COR-L47 (cell line): ENCODE measurements at regions not wholly inside any gene's neighbourhood (a gene's known extent, or its start where the extent isn't known, plus 50 kb on each side); places are given as distances from the start of the nearest gene placed in this dataset.
A peak's percentile ranks its signal among the peaks of the same experiment; 100 is the strongest.

Source experiments
- DNase-seq: peaks from one replicate; lab custom pipeline; 2025; lab: John Stamatoyannopoulos, UW

DNA sequence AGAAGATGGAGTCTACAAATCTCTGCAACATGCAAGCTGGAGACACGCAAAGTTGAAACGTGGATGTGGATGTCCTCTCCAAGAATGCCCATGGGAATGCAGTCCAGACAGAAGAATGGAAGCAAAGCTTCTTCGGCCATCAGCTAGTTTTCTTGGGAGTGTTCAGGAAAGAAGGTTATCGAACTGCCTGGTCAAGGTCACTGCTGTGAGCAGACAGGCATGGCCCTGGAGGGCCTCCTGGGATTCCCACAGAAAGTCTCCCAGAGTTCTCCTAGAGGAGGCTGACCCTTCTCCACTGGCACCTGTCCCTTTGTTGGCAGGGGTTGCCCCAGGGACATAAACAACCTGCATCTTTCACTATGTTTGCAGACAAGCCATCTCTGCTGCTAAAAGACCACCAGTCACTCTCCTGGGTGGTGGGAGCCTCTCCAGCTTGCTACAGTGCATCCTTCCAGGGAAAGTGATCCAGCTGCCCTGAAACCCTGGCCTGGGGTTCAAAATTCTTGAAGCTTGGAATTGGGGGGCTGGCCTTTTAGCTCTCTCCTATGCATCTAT is 265.8 kb downstream of the SYK start:
- no peak for DNase-seq

DNA sequence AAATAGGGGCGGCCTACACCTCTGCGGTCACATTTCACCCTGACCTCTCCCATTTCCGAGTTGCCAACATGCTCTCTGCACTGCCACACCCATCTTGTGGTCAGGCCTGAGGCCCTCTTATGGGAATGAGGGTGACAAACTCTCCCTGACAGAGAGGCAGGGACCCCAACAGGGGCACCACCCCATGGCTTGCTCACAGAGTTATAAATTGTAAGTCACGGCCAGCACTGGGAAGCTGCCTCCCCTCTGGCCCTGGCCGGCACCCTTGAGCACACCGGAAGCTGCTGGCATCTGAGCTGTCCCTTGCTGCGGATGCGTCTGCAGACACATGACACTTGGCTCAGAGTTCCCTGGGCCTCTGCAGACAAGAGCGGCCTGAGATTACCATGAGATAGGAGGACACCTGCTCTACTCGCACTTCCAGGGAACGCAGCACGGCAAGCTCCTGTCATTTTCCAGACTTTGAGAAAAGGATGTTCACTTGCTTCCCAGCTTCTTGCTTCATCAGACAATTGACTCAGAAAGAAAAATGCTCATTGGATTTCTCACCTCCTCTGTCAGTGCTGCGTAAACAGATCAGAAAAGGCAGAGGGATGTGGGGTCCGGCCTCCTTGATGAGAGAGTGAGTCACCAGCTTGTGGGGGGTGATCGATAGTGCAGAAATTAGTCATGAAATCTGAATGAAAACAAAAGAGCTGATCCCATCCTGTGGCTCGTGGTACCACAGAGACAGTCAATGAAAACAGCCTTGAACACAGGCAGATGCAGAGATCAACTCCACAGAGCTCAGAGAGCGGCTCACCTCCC is 269.8 kb downstream of the SYK start:
- DNase-seq, result no peak

DNA sequence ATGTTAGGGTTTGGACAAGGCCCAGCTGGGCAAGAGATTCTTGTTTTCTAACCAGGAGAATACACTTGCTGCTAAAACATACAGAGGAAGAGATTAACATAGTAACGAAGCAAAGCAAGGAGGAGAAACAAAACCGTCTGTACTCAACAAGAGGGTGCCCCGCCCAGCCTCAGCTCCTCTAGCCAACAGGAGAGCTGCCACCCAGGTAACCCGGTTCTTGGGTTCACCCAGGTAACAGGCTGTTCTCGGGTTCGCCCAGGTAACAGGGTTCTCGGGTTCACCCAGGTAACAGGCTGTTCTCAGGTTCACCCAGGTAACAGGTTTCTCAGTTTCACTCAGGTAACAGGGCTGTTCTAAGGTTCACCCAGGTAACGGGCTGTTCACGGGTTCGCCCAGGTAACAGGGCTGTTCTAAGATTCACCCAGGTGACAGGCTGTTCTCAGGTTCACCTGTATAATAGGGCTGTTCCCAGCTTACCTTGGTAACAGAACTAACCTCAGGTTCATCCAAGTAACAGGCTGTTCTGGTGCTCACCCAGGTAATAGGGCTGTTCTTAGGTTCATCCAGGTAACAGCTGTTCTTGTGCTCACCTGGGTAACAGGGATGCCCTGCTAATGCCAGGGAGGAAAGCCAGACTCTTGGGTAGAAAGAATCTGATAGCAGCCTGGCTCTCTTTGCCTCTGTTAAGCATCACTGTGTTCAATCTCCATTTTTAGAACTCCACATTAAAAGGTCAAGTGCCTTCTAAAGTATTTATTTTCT is 271.6 kb downstream of the SYK start:
- DNase-seq, result no peak

DNA sequence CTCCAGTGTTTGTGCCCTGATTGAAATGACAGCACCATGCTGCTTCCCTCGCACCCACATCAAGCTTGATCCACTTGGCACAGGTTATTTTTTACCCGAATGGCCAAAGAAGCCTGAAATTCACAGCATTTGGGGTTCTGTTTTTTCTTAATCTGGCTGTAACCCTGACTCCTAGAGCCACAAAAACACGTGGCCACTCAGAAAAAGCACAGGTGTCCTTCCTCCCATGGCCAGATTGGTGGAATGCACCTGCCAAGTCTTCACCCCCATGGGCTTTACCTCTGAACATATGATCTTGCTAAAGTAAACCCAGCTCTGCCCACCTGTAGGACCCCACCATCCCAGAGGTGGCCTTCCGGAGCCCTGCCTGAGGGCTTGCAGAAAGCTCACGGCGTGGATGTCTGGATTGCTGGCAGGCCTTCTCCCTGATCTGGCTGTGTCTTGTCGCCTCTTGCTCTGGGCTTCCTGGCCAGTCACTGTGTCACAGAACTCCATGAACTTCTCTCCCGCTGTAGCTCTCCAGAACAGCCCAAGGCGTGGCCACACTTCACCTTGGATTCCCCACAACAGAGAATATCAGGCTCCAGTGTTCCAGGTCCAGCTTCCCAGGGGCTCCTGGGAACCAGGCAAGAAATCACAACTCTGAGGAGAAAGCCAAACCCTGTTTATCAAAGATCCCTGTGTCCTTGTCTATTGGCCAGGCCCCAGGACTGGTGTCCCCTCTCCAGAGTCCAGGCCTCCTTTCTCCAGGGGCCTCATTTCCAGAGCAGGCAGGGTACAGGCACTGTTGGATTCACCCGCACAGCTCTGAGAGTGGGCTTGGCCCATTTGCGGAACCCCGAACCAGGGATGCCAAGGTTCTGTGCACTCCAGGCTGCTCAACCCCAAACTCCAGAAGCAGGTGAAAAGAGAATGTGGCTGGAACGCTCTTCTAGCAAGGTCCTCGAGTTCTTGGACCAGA is 272.5 kb downstream of the SYK start:
- DNase-seq, result no peak

DNA sequence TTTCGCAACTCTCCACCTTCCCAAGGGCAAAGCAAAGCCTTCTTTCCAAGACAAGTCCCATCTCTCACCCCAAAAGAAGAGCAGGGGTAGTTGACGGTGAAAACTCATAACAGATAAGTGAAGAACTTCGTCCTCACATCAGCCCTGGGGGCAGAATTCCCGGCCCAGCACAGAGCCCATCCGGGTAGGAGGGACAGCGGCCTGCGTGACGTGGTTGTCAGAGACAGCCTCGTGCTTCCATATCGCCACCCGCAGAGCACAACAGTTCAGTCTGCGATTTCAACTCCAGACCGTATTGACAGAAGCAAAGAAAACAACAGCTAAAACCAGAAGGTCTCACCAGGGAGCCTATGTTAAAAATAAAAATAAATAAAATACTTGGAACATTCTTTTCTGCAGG is 273.2 kb downstream of the SYK start:
- DNase-seq, result no peak

DNA sequence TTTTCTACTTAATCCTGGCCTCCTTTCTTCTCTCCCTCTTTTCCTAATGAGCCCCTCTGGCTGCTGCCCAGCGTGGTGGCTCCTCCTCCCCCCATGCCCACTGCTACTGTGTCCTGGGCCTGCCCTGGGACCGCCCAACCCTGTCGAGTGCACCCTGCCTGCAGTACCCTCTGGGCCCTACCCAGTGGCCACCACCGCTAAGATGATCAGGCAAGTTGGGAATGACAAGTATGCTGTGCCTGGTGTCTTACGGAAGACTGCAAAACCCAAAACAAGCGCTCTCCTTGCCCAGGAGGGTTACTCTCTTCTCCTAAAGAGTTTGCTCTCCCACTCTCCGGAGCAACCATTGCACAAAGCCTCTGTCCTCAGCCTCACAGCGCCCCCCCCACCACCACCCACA is 273.7 kb downstream of the SYK start:
- DNase-seq, result no peak

DNA sequence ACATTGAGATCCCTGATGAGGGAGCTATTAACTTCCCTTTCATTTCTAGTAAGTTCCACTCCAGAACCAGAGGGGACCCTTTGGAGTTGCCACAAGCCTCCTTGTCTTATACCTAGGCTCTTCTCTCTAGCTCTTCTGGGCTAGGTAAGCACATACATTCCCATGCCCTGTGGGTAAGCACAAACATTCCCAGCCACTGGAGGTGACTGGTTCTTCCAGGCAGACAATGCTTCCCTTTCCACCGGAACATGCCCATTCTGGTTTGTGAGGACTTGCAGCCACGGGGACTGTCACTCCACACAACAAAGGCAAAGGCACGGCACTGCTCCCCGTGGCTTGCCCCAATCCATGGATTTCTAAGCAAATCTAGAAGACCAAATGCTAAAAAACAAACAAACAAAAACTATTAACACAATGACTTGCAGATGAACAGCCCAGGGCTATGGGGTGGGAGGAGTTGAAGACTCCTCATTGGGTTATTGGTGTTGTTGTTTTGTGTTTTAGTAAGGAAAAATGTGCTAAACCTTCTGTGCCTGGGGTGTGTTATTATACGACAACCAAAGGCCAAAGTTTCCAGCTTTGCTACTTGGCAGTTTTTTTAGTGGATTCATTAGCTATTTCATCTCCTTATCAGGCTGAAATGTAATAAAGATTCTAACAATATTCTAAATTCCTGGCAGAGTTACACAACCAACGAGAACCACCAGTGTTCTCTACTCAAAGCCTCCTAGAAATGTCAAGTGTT is 276.2 kb downstream of the SYK start:
- no peak for DNase-seq

DNA sequence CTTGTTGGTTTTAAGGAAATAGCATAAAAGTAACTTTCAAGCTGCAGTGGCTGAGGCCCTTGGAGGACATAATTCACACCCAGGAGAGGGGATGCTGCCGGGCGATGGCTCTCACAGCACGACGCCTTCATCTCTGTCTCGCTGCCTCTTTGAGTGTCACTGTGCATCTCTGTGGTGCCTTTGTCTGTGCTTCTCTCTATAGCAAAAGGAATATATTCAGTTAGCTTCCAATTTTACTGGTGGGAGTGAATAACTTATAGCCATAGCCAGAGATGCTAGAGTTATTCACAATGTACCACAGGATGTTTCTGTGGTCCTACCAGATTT is 276.7 kb downstream of the SYK start:
- no peak for DNase-seq

DNA sequence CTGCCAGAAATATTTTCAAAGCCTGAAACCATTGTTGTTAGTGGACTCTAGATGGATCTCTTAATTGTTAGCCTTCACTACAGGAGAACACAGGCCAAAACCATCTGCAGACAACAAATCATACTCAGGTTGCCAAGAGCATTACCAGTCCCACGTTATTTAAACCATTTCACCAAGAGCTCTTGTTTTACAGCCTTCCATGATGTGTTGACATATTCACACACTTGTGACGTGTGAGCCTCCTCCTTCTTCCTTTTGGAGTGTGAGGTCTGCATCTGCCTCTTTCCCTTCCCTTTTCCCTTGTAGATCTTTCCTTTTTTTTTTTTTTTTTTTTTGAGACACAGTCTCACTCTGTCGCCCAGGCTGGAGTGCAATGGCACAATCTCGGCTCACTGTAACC is 279.0 kb downstream of the AUH start:
- DNase-seq, result no peak

DNA sequence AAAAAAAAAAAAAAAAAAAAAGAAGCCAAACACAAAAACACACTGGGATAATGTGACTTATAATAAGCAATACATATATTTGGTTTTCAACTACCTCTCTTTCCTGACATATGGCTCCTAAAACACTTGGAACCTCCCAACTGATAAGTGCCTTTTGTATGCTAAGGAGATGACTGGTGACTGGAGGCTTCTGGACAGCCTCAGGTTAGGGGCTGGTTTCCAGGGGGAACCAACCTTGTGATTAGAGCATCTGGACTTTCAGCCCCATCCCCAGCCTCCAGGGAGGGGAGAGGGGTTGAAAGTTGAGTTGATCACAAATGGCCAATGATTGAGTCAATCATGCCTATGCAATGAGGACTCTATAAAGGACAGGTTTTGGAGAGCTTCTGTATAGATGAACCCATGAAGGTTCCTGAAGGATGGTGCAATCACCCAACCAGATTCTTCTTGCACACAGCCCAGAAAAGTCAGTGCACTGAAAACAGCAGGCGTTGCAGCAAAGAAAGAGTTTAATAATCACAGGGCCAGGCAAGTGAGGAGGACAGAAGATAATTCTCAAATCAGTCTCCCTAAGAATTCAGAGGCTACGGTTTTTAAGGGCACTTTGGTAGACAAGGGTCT is 276.7 kb downstream of the AUH start:
- DNase-seq, result no peak

DNA sequence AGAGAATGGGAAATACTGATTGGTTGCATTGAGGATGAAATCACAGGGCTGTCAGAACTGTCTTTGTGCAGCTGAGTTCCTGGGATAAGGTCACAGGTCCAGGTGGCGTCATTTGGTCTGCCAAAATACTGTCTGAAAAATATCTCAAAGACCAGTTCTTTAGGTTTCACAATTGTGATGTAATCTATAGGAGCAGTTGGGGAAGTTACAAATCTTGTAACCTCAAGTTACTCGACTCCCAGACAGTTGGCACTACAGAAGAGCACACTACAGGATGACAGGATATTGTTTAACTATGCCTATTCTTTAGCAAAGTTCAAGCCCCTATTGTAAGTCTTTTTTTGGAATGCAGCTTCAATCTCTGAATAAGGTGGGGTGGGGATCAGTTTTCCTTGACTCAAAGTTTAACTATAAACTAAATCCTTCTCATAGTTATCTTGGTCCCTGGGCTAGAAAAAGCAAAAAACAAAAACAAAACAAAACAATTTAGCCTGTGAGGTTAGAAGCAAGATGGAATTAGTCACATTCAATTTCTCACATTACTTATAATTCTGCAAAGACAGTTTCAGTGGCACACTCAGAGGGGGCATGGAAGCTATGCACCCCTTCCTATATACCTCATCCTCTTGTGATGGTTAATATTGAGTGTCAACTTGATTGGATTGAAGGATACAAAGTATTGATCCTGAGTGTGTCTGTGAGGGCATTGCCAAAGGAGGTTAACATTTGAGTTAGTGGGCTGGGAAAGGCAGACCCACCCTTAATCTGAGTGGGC is 276.0 kb downstream of the AUH start:
- no peak for DNase-seq

DNA sequence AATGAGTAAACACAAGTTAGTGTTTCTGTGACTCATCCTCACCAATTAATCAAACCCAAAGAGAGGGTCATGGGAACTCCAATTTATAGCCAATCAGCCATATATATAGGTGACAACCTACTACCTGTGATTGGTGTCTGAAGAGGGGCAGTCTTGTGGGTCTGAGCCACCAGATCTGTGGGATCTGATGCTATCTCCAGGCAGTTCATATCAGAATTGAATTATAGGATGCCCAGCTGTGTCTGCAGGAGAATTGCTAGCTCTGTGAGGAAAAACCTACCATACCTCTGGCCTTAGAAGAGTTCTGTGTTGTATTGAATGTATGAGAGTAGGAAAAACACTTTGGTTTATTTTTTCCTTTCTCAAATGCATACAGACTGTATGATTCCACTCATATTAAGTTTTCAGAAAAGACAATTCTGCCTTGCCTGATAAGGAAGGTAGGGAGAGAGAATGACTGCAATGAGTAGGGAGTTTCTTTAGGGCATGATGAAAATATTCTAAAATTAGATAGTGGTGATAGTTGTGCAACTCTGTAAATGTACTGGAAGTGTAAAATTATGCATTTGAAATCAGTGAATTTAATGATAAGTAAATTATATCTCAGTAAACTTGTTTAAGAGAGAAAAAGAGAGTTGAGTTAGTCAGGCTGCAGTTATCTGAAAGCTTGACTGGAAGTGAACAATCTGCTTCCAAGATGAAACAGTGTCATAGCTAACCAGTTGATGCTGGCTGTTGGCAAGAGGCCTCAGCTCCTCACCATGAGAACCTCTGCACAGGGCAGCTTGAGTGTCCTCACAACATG is 274.9 kb downstream of the AUH start:
- DNase-seq, result no peak

DNA sequence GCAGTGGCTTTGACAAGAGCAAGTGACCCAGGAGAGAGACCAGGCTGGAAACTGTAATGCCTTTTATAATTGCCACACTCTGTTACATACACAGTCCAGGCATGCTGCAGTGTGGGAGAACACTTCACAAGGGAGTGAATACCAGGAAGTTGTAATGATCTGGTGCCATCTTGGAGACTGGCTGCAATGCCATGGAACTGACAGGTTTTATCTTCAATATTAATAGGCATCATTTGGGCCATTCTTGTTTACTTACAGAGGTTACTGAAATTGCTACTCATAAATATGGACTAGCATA is 274.3 kb downstream of the AUH start:
- no peak for DNase-seq

DNA sequence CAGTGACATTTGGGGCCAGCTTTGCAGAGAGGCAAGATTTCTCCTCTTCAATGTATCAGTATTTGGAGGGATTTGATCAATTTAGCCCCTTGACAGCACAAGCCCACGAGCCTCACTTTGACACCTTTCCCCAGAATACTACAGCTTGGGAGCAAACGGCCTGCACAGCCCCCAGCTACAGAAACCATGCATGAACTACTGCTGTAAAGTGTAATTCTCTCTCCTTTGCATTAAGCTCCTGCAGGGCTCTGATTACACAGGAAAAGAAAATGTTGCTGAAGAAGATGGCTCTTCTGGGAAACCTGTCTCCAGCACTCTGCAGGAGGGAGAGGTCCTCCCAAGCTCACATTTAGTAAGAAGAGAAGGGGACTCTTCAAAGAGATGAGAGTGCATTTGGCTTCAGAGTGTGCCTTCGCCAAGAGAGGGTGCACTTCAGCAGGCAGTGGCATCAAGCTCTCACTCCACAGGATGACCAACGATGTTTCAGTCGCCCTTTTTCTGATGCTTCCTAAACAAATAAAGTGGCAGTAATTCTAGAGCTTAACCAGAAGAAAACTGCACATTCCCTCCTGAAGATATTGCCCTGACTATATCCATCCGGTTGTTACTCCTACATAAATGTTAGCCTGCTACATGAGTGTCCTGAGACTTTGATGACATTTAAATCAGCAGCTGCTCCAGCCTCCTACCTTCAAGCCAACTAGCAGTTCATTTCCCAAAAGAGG is 272.2 kb downstream of the AUH start:
- DNase-seq, result peak; percentile 11

DNA sequence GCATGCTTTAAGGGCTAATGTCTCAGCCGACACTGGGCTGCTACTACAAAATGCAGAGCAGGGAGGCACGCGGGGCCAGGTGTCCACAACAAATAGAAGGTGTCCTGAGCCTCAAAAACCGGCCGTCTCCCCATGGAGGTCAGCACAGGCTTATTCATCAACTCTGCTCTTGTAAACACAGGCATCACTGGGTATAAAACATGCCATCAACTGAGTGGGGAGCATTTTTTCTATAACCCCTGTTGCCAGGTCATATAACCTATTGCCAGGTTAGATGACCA is 271.6 kb downstream of the AUH start:
- DNase-seq, result no peak

DNA sequence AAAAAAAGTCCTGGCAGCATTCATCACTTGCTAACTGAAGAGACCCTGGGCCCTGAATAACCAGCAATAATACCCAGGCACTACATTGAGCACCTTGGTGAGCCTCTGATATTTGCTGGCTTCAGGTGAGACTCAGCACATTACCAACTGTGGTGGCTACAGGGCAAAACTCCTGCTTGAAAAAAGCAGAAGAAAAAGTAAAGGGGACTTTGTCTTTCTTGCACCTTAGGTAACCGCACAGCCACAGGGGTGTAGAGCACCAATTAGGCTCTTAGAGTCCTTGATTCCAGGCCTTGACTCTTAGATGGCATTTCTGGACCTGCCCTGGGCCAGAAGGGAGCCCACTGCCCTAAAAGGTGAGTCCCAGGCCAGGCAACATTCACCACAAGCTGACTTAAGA is 269.5 kb downstream of the AUH start:
- DNase-seq, result no peak

DNA sequence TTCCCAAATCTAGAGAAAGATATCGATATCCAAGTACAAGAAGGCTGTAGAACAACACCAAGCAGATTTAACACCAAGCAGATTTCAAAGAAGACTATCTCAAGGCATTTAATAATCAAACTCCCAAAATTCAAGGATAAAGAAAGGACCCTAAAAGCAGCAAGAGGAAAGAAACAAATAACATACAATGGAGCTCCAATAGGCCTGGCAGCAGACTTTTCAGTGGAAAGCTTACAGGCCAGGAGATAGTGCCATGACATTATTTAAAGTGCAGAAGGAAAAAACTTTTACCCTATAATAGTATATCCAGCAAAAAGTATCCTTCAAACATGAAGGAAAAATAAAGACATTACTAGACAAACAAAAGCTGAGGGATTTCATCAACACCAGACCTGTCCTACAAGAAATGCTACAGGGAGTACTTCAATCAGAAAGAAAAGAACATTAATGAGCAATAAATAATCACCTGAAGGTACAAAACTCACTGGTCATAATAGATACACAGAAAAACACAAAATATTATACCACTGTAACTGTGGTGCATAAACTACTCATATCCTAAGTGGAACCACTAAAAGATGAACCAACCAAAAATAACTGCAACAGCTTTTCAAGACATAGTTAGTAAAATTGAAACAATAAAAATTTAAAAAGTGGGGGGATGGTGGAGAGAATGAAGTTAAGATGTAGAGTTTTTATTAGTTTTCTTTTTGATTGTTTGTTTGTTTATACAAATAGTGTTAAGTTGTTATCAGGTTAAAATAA is 267.2 kb downstream of the AUH start:
- no peak for DNase-seq

DNA sequence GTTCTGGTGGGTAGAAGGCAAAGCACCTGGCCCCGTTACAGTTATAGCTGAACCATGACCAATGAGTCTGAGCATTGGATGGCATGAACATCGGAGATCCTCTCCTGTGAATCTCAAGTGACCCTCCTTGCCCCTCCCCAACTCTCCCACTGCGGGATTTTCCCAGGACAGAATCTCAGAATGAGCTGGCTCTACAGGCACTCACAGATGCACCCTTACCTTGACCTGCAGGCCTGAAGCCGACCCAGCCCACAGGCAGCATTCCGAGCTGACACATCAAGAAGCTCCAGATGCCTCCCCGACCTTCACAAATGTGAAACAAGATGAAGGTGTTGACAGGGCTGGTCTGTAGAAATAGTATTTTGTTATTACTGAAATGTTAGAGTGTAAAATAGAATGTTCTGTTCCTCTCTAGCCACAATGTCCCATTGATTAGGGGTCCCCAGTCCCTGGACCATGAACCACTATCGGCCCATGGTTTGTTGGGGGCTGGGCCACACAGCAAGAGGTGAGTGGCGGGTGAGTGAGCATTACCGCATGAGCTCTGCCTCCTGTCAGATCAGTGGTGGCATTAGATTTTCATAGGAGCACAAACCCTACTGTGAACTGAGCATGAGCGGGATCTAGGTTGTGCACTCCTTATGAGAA is 263.4 kb downstream of the AUH start:
- DNase-seq, result no peak
